Type B pancreatic cell (in vitro differentiated cells): ENCODE measurements at regions not wholly inside any gene's neighbourhood (a gene's known extent, or its start where the extent isn't known, plus 50 kb on each side); places are given as distances from the start of the nearest gene placed in this dataset.

Experiments
- DNase-seq: peaks from one replicate; pipeline ENCODE4 v3.0.0; 2021; ENCODE audit warnings: mixed read lengths; ENCODE audit not compliant: unreplicated experiment; ENCODE audit errors: extremely low spot score
- H3K27ac Mint-ChIP-seq: 2 replicates; pipeline ENCODE4 v1.8.0; 2021; ENCODE audit warnings: mild to moderate bottlenecking, mixed read lengths
- H3K27me3 Mint-ChIP-seq: 2 replicates; pipeline ENCODE4 v1.8.0; 2021; ENCODE audit warnings: mixed read lengths
- H3K36me3 Mint-ChIP-seq: 2 replicates; pipeline ENCODE4 v1.8.0; 2021; ENCODE audit warnings: mixed read lengths
- H3K4me1 Mint-ChIP-seq: one replicate; pipeline ENCODE4 v1.8.0; 2021; ENCODE audit warnings: mixed read lengths; ENCODE audit not compliant: unreplicated experiment
- H3K4me3 Mint-ChIP-seq: 2 replicates; pipeline ENCODE4 v1.8.0; 2021; ENCODE audit warnings: mild to moderate bottlenecking, mixed read lengths
- H3K9me3 Mint-ChIP-seq: 2 replicates; pipeline ENCODE4 v1.8.0; 2021; ENCODE audit warnings: mixed read lengths
- TF ChIP-seq, protein P1 (sequence below): fragments of 200-600 bp; sonication (generic); conservative IDR thresholded peaks from 2 replicates; pipeline ENCODE4 v1.5.0; 2021; ENCODE audit warnings: antibody characterized with exemption, mild to moderate bottlenecking

DNA sequence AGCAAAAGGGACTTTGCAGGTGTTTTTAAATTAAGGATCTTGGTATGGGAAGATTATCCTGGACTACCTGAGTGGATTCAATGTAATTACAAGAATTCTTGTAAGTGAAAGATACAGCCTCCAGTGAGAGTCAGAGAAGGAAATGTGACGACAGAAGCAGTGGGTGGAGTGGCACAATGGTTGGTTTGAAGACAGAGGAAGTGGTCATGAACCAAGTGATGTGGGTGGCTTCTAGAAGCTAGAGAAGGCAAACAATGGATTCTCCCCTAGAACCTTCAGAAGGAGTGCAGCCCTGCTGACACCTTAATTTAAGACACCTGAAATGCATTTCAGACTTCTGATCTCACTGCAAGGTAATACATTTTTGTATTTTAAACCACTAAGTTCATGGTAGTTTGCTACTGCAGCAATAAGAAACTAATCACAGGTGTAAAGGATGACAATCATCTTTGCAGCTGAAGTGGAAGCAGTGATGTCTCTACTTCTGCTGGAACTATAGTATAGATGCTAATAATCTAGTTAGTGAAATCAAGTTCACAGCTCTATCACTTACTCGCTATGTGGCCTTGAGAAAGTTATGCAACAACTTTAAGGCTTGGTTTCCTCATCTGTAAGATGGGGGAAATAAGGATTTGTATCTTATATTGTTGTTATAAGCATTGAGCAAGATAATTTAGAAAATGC lies 403.4 kb upstream of the SUCLG2 start:
- H3K36me3 Mint-ChIP-seq: no peaks in the 10 kb centered on the region
- H3K4me3 Mint-ChIP-seq: no peak overlapping the region
- H3K4me1 Mint-ChIP-seq: peaks cover 13% of the 10 kb centered on the region
- TF ChIP-seq, protein P1, sequence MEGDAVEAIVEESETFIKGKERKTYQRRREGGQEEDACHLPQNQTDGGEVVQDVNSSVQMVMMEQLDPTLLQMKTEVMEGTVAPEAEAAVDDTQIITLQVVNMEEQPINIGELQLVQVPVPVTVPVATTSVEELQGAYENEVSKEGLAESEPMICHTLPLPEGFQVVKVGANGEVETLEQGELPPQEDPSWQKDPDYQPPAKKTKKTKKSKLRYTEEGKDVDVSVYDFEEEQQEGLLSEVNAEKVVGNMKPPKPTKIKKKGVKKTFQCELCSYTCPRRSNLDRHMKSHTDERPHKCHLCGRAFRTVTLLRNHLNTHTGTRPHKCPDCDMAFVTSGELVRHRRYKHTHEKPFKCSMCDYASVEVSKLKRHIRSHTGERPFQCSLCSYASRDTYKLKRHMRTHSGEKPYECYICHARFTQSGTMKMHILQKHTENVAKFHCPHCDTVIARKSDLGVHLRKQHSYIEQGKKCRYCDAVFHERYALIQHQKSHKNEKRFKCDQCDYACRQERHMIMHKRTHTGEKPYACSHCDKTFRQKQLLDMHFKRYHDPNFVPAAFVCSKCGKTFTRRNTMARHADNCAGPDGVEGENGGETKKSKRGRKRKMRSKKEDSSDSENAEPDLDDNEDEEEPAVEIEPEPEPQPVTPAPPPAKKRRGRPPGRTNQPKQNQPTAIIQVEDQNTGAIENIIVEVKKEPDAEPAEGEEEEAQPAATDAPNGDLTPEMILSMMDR: no peak
- H3K9me3 Mint-ChIP-seq: no peaks in the 10 kb centered on the region
- no peaks in the 10 kb centered on the region for H3K27me3 Mint-ChIP-seq
- no peak for DNase-seq
- H3K27ac Mint-ChIP-seq: no peak overlapping the region

- Mint-ChIP-seq H3K4me1 (peaks cover 13% of the 10 kb centered on the region), H3K27ac (no peak overlapping the region), H3K27me3 (no peaks in the 10 kb centered on the region), H3K4me3 (no peak overlapping the region), H3K9me3 (no peaks in the 10 kb centered on the region), H3K36me3 (no peaks in the 10 kb centered on the region)
- DNase-seq: no peak
- TF ChIP-seq, protein P1: no peak
Measured at GRCh38 chr3:68056556-68056955, 402.1 kb upstream of the SUCLG2 start.

- TF ChIP-seq, protein P1: no peak
- Mint-ChIP-seq H3K27ac (no peak overlapping the region), H3K9me3 (no peaks in the 10 kb centered on the region), H3K4me3 (no peak overlapping the region), H3K27me3 (no peaks in the 10 kb centered on the region), H3K4me1 (peaks cover 9% of the 10 kb centered on the region), H3K36me3 (no peaks in the 10 kb centered on the region)
- DNase-seq: no peak
Measured at GRCh38 chr3:68055215-68055614, 400.8 kb upstream of the SUCLG2 start.

DNA sequence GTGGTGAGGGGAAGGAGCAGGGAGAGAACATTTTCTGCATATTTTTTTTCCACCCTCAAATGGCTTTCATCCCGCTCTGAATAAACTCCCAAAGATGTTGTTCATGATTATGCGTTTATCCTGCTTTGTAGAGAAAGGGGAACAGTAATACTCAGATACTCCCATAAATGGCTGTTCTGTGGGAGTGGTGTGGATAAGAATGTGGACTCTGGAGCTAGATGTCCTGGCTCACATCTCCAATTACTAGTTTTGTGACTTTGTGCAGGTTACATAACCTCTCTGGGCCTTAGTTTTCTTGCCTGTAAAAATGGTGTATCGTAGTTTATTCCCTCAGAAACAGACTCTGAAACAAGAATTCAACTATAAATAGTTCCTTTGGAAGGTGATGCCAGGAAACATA lies 395.4 kb upstream of the SUCLG2 start:
- no peaks in the 10 kb centered on the region for H3K9me3 Mint-ChIP-seq
- no peaks in the 10 kb centered on the region for H3K4me1 Mint-ChIP-seq
- H3K27ac Mint-ChIP-seq: no peak overlapping the region
- TF ChIP-seq, protein P1: no peak
- H3K36me3 Mint-ChIP-seq: no peaks in the 10 kb centered on the region
- peaks cover 4% of the 10 kb centered on the region for H3K27me3 Mint-ChIP-seq
- H3K4me3 Mint-ChIP-seq: no peak overlapping the region
- no peak for DNase-seq

DNA sequence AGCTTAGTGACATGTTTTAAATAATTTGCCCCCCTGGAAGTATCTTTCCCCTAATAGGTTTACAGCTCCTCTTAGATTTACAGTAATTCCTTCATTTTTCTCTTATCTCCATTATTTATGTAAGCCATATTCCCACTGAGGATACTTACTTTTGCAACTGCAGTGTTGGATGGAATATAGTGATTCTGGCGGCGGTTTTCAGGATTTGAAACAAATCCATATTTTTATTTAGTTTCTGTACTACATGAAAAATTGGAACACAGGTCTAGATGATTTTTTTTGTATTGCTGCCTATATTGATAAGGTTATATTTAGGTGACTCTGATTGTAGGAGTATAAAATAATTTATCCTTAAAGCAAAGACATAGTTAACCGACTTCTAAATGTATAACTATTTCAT lies 391.6 kb upstream of the SUCLG2 start:
- H3K4me3 Mint-ChIP-seq: no peak overlapping the region
- no peaks in the 10 kb centered on the region for H3K4me1 Mint-ChIP-seq
- DNase-seq: no peak
- TF ChIP-seq, protein P1: no peak
- H3K27ac Mint-ChIP-seq: no peak overlapping the region
- peaks cover 4% of the 10 kb centered on the region for H3K27me3 Mint-ChIP-seq
- no peaks in the 10 kb centered on the region for H3K9me3 Mint-ChIP-seq
- no peaks in the 10 kb centered on the region for H3K36me3 Mint-ChIP-seq

GRCh38 chr3:68033867-68034266 lies 379.5 kb upstream of the SUCLG2 start:
- Mint-ChIP-seq H3K4me3 (no peak overlapping the region), H3K27ac (no peak overlapping the region), H3K27me3 (peaks cover 4% of the 10 kb centered on the region), H3K36me3 (no peaks in the 10 kb centered on the region), H3K4me1 (no peaks in the 10 kb centered on the region), H3K9me3 (no peaks in the 10 kb centered on the region)
- TF ChIP-seq, protein P1: no peak
- no peak for DNase-seq
